Keratinocyte (primary cell): ENCODE measurements at regions not wholly inside any gene's neighbourhood (a gene's known extent, or its start where the extent isn't known, plus 50 kb on each side); places are given as distances from the start of the nearest gene placed in this dataset.

ENCODE experiments used
- CTCF ChIP-seq, 3 experiments: IDR thresholded peaks in 1 of 3; conservative IDR thresholded peaks in 1 of 3; optimal IDR thresholded peaks in 1 of 3; 2 replicates in 2 of 3; 3 replicates in 1 of 3; pipeline versions ENCODE3 to v1.5.1; 2011; ENCODE audit warnings: low read length in 3 of 3, mild to moderate bottlenecking in 3 of 3, moderate library complexity in 2 of 3, control low read depth in 1 of 3, inconsistent platforms in 1 of 3; ENCODE audit not compliant: insufficient read depth in 2 of 3; ENCODE audit errors: extremely low read depth in 1 of 3
- EZH2 ChIP-seq: IDR thresholded peaks from one replicate; pipeline ENCODE4 v1.6.1; 2012; ENCODE audit warnings: inconsistent platforms, mild to moderate bottlenecking, low read length, moderate library complexity

- no peak for TF ChIP-seq CTCF (optimal IDR thresholded peaks at IDR 0.05 in 1 of 3, IDR thresholded peaks at IDR 0.05 in 1 of 3, conservative IDR thresholded peaks at IDR 0.05 in 1 of 3; ENCODE audit: extremely low read depth in 1 of 3, insufficient read depth in 2 of 3, low read length in 3 of 3)
- TF ChIP-seq EZH2 = no peak
Observed at GRCh38 chrX:95693365-95693764, 991.3 kb upstream of the DIAPH2 start.
